ENCODE measurements at regions not wholly inside any gene's neighbourhood (a gene's known extent, or its start where the extent isn't known, plus 50 kb on each side); places are given as distances from the start of the nearest gene placed in this dataset.

DNA sequence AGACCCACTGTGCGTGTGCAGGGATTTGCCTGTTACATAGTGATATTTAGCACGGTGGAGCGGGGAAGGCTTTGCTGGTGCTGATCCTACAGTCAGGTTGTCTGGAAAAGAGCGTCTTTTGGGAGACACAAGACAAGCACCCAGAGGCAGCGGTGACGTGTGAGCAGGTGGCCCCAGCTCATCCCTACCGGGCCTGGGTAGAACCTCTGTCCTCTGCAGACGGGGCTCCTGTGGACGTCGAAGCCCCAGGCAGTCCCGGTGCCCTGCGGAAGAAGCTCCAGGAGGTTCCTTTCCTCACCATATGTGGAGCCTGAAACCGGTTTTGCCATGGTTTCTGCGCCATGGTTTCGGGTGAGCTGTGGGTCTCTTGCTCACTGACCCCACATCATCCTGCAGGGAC lies 68.9 kb upstream of the AFDN start:
- no peaks in the 10 kb centered on the region for H3K9me3 ChIP-seq (ENCODE audit: low read depth)
- no peak for DNase-seq (ENCODE audit: low spot score)
- no peak overlapping the region for H3K27ac ChIP-seq
- no peaks in the 10 kb centered on the region for H4K20me1 ChIP-seq (ENCODE audit: insufficient read depth, poor library complexity, severe bottlenecking)
- no peak overlapping the region for H3K4me2 ChIP-seq
- 91% methylated on average over 15 of the region's 15 CpGs for WGBS (ENCODE audit: low lambda C conversion rate, missing lambda C conversion rate)
- TF ChIP-seq, protein P1, sequence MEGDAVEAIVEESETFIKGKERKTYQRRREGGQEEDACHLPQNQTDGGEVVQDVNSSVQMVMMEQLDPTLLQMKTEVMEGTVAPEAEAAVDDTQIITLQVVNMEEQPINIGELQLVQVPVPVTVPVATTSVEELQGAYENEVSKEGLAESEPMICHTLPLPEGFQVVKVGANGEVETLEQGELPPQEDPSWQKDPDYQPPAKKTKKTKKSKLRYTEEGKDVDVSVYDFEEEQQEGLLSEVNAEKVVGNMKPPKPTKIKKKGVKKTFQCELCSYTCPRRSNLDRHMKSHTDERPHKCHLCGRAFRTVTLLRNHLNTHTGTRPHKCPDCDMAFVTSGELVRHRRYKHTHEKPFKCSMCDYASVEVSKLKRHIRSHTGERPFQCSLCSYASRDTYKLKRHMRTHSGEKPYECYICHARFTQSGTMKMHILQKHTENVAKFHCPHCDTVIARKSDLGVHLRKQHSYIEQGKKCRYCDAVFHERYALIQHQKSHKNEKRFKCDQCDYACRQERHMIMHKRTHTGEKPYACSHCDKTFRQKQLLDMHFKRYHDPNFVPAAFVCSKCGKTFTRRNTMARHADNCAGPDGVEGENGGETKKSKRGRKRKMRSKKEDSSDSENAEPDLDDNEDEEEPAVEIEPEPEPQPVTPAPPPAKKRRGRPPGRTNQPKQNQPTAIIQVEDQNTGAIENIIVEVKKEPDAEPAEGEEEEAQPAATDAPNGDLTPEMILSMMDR (IDR thresholded peaks at IDR 0.05; ENCODE audit: poor library complexity): no peak
- TF ChIP-seq EZH2 (IDR thresholded peaks at IDR 0.05; ENCODE audit: borderline replicate concordance) (no peak), EZH2phosphoT487 (IDR thresholded peaks at IDR 0.05; ENCODE audit: low read depth, severe bottlenecking, unreplicated experiment) (no peak)
- H3K9me2 ChIP-seq (replicated peaks; ENCODE audit: insufficient read depth): no peaks in the 10 kb centered on the region
- H2AFZ ChIP-seq: no peak overlapping the region
- H3K27me3 ChIP-seq: no peaks in the 10 kb centered on the region
- no peaks in the 10 kb centered on the region for H3K36me3 ChIP-seq (replicated peaks; ENCODE audit: insufficient read depth, low read depth)
- H3K79me2 ChIP-seq: no peaks in the 10 kb centered on the region
- peaks cover 20% of the 10 kb centered on the region for H3K4me1 ChIP-seq (ENCODE audit: insufficient read depth)
- no peak overlapping the region for H3K4me3 ChIP-seq

GRCh38 chr6:167758309-167759023 lies 68.2 kb upstream of the AFDN start:
- no peaks in the 10 kb centered on the region for H3K27me3 ChIP-seq
- H3K27ac ChIP-seq: no peak overlapping the region
- H2AFZ ChIP-seq: no peak overlapping the region
- no peak overlapping the region for H3K4me3 ChIP-seq
- no peaks in the 10 kb centered on the region for H4K20me1 ChIP-seq (ENCODE audit: insufficient read depth, poor library complexity, severe bottlenecking)
- TF ChIP-seq, protein P1 (IDR thresholded peaks at IDR 0.05; ENCODE audit: poor library complexity): no peak
- no peak for TF ChIP-seq EZH2phosphoT487 (IDR thresholded peaks at IDR 0.05; ENCODE audit: low read depth, severe bottlenecking, unreplicated experiment)
- H3K79me2 ChIP-seq: no peaks in the 10 kb centered on the region
- no peak overlapping the region for H3K4me2 ChIP-seq
- WGBS (ENCODE audit: low lambda C conversion rate, missing lambda C conversion rate): 92% methylated on average over 20 of the region's 20 CpGs
- DNase-seq (ENCODE audit: low spot score): no peak
- no peaks in the 10 kb centered on the region for H3K9me3 ChIP-seq (ENCODE audit: low read depth)
- H3K36me3 ChIP-seq (replicated peaks; ENCODE audit: insufficient read depth, low read depth): no peaks in the 10 kb centered on the region
- H3K4me1 ChIP-seq (ENCODE audit: insufficient read depth): peaks cover 20% of the 10 kb centered on the region
- H3K9me2 ChIP-seq (replicated peaks; ENCODE audit: insufficient read depth): no peaks in the 10 kb centered on the region

DNA sequence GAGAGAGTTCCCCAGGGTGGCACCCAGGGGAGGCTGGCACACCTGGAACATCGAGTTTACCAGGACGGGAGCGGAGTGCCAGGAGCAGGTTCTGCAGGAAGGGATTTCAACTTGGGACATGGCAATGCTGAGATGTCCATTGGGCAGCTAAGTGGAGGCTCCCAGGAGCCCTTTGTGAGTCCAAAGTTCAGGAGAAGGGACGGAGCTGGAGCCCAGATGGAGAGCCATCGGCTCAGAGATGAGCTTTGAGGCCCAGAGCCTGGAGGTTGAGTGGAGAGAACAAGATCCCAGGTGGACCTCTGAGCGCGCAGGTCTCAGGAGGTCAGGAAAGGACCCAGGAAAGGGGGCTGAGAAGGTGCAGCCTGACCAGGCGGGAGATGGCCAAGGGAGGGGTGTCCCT lies 67.5 kb upstream of the AFDN start:
- no peaks in the 10 kb centered on the region for H3K36me3 ChIP-seq (replicated peaks; ENCODE audit: insufficient read depth, low read depth)
- no peaks in the 10 kb centered on the region for H3K9me2 ChIP-seq (replicated peaks; ENCODE audit: insufficient read depth)
- H3K27ac ChIP-seq: no peak overlapping the region
- no peaks in the 10 kb centered on the region for H3K9me3 ChIP-seq (ENCODE audit: low read depth)
- DNase-seq (ENCODE audit: low spot score): no peak
- H3K79me2 ChIP-seq: no peaks in the 10 kb centered on the region
- WGBS (ENCODE audit: low lambda C conversion rate, missing lambda C conversion rate): 93% methylated on average over 8 of the region's 8 CpGs
- H2AFZ ChIP-seq: no peak overlapping the region
- TF ChIP-seq EZH2phosphoT487 (IDR thresholded peaks at IDR 0.05; ENCODE audit: low read depth, severe bottlenecking, unreplicated experiment) (no peak), EZH2 (IDR thresholded peaks at IDR 0.05; ENCODE audit: borderline replicate concordance) (no peak)
- TF ChIP-seq, protein P1 (IDR thresholded peaks at IDR 0.05; ENCODE audit: poor library complexity): no peak
- H3K4me3 ChIP-seq: no peak overlapping the region
- no peak overlapping the region for H3K4me2 ChIP-seq
- no peaks in the 10 kb centered on the region for H3K27me3 ChIP-seq
- H4K20me1 ChIP-seq (ENCODE audit: insufficient read depth, poor library complexity, severe bottlenecking): no peaks in the 10 kb centered on the region
- peaks cover 20% of the 10 kb centered on the region for H3K4me1 ChIP-seq (ENCODE audit: insufficient read depth)

Data from hepatocyte (in vitro differentiated cells).